Activated T-cell treated with anti-CD3 and anti-CD28 coated beads for 4 hours (primary cell): ENCODE measurements at regions not wholly inside any gene's neighbourhood (a gene's known extent, or its start where the extent isn't known, plus 50 kb on each side); places are given as distances from the start of the nearest gene placed in this dataset.
"Not testable (repeated sequence)": the region's sequence is repeated elsewhere in the genome, so short reads cannot be mapped to it uniquely, and the experiment has no call there.

Experiments used
- DNase-seq: peaks from one replicate; pipeline ENCODE4 v3.0.0-alpha.2; 2020

GRCh38 chr2:13252615-13253014 lies 535.9 kb downstream of the TRIB2 start:
- no peak for DNase-seq

- no peak for DNase-seq
These were observed 538.7 kb downstream of the TRIB2 start for GRCh38 chr2:13255485-13255884.

GRCh38 chr2:13260402-13260801 lies 543.7 kb downstream of the TRIB2 start:
- no peak for DNase-seq

DNA sequence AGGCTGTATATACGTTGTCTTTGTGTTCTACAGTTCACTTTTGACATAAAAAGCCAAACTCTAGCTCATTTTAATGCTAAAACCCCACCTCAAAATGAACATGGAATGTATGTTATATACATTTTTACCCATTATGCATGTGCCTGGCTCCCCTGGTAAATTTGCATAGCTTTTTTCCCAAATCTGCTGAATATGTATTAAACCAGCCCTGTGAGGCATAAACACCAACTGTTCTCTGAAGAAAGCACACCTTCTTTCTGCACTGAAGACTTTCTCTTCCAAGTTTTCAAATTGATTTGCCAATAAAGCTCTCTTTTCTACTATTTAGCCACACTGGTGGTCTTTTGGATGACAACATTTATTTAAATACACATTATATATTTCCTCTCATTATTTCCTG lies 549.4 kb downstream of the TRIB2 start:
- no peak for DNase-seq

- DNase-seq: no peak
These were observed 568.0 kb downstream of the TRIB2 start for GRCh38 chr2:13284688-13285087.

- no peak for DNase-seq
These were observed 572.6 kb downstream of the TRIB2 start for GRCh38 chr2:13289310-13289709.

GRCh38 chr2:13308478-13308805 lies 591.7 kb downstream of the TRIB2 start:
- DNase-seq: not testable (repeated sequence)

DNA sequence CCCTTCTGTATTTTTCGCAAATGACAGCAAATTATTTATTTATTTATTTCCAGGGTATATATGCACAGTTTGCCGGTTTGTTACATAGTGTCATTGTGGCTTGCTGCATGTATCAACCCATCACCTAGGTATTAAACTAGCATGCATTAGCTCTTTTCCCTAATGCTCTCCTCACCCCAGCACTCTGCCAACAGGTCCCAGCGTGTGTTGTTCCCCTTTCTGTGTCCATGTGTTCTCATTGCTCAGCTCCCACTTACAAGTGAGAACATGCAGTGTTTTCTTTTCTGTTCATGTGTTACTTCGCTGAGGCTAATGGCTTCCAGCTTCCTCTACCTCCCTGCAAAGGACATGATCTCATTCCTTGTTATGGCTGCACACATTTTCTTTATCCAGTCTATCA lies 592.3 kb downstream of the TRIB2 start:
- no peak for DNase-seq

DNA sequence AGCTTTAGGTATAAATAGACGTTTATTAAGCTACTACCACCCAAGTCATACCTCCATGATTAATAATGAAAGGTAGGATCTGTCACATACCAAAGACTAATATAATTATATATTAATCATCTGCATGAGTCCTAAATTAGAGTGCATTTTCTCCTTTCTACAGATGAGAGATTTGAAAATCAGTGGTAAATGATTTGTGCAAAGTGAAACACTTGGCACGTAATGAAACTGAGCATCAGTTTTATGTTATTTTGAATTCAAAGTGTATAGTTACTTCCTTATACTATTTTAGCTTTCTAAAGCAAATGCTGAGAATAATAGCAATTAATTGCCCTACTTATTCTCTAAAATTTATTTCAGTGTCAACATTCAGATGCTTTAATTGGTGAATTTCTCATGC lies 615.3 kb downstream of the TRIB2 start:
- no peak for DNase-seq

- not testable (repeated sequence) for DNase-seq
These were observed 617.3 kb downstream of the TRIB2 start for GRCh38 chr2:13334071-13334470.

GRCh38 chr2:13334545-13334944 lies 617.8 kb downstream of the TRIB2 start:
- no peak for DNase-seq

DNA sequence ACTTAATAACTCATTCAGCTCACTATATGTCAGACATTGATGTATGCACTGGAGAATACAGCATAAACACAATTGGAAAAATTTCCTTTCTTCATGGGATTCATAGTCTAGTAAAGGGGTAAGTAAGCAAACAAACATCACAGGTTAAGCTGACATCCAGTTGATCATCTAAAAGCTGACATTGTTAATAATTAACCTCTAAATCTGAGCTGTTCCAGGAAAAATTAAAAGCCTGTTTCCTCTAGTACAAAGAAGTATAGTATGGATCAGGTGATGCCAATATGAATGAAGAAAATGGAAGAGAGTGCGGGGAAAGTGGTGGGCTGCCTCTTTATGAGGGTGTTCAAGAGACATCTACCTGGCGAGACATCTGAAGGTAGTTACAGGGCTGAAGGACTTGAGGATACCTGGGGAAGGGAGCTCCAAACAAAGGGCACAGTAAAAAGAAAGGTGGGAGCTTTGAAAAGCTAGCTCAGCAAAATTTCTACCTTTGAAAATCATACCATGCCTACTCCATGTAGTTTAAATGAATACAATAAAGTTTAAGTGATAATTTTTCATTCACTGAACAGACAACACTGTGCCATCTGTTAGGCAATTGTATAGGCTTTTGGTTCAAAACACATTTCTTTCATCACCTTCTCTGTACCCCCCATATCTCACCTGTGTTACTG lies 619.3 kb downstream of the TRIB2 start:
- DNase-seq: no peak

DNA sequence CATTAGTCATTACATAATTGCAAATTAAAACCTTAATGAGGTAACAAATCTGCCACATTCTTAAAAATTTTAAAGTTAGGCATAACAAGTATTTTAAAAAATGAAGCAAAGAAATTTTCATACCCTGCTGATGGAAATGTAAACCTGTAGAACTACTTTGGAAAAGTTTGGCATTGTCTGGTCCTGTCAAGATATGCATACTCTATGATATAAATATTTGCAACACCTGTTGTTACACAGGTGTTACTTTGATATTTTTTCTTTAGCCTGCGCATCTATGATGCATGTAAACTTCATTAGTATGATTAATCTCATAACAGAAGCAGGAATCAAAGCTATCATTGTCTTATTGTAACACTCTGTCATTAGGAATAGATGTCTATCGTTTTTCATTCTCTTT lies 634.3 kb downstream of the TRIB2 start:
- DNase-seq: no peak

DNA sequence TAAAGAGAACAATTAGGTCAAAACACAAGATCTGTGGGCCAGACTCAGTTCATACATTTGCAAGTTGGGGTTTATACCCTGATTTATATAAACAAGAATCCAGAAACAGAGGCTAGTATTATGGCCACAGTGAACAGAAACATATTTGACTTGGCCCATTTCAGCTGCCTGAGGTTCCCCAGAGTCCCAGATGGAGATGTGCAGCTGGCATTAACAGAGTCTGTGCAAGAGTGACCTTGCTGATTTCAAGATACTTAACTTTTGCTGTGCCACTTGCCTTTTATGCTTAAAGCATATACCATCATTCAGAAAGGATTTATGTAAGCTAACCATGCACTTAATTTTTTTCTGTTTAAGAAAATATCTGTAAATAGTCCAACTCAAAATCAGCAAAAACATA lies 636.3 kb downstream of the TRIB2 start:
- DNase-seq: no peak

GRCh38 chr2:13354031-13354430 lies 637.3 kb downstream of the TRIB2 start:
- DNase-seq: no peak

GRCh38 chr2:13381928-13382327 lies 665.2 kb downstream of the TRIB2 start:
- DNase-seq: not testable (repeated sequence)

GRCh38 chr2:13389172-13389571 lies 672.4 kb downstream of the TRIB2 start:
- DNase-seq: not testable (repeated sequence)

DNA sequence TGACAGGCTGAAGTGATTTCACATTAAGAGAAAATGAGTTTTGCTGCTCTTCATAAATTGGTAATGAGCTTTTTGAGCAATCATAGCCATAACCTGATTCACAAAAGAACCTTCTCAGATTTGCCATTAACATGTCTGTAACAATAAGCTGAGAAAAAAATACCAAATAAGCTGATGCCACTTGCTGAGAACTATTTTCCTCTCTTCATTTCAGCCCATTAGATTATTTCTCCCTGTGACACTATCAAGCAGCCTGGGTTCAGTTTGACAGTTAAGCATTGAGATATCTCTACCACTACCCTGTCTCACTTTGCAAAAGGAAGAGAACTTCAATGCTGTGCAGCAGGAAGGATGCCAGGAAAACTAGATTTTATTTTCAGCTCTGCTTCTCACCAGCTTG lies 673.9 kb downstream of the TRIB2 start:
- DNase-seq: no peak

DNA sequence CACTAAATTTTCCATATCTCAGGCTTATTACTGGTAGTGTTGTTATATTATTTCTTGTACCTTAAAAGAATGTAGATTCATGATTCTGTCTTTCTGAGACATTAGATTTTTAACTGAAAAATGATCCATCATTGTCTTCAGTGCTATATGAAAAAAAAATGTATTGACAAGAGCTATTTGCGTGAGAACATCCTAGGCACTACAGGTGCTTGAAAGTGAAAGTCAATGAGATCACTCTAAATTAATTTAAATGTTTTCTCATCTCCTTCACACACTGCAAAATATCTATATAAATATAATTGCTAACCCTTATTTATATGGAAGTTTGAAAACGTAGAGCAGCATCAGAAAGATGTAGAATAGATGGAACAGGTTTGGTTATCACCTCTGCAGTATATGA lies 684.6 kb downstream of the TRIB2 start:
- no peak for DNase-seq

GRCh38 chr2:13413989-13414388 lies 697.3 kb downstream of the TRIB2 start:
- DNase-seq: no peak

- no peak for DNase-seq
These were observed 698.2 kb downstream of the TRIB2 start for GRCh38 chr2:13414897-13415296.

DNA sequence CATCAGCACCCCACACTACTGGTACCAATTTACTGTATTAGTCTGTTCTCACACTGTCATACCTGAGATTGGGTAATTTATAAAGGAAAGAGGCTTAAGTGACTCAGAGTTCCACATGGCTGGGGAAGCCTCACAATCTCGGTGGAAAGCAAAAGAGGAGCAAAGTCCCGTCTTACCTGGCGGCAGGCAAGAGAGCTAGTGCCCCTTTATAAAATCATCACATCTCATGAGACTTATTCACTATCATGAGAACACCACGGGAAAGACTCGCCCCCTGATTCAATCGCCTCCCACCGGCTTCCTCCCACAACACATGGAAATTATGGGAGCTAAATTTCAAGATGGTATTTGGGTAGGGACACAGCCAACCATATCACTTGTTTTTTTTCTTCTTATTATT lies 717.2 kb downstream of the TRIB2 start:
- no peak for DNase-seq

GRCh38 chr2:13443554-13444261 lies 727.0 kb downstream of the TRIB2 start:
- not testable (repeated sequence) for DNase-seq

DNA sequence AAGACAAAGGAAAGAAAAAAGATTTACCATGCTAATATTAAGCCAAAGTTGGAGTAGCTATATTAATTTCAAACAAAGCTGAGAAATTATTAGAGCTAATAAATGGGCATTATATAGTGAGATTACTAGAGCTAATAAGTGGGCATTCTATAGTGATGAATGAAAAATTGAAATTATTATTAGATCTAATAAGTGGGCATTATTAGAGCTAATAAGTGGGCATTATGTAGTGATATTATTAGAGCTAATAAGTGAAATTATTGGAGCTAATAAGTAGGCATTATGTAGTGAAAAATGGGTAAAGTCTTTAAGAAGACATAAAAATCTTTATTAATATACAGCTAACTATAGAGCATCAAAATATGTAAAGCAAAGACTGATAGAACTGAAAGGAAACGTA lies 745.7 kb downstream of the TRIB2 start:
- no peak for DNase-seq

GRCh38 chr2:13466076-13466475 lies 749.3 kb downstream of the TRIB2 start:
- no peak for DNase-seq
